Erythroblast (primary cell): ENCODE measurements at regions not wholly inside any gene's neighbourhood (a gene's known extent, or its start where the extent isn't known, plus 50 kb on each side); places are given as distances from the start of the nearest gene placed in this dataset.

Experiments
- GATA1 ChIP-seq: IDR thresholded peaks from 2 replicates; pipeline ENCODE4 v1.6.1; 2011; ENCODE audit warnings: low read depth, mild to moderate bottlenecking, control low read depth, low read length, moderate library complexity
- POLR2A ChIP-seq: IDR thresholded peaks from 2 replicates; pipeline ENCODE4 v1.6.1; 2011; ENCODE audit warnings: mild to moderate bottlenecking, low read length

DNA sequence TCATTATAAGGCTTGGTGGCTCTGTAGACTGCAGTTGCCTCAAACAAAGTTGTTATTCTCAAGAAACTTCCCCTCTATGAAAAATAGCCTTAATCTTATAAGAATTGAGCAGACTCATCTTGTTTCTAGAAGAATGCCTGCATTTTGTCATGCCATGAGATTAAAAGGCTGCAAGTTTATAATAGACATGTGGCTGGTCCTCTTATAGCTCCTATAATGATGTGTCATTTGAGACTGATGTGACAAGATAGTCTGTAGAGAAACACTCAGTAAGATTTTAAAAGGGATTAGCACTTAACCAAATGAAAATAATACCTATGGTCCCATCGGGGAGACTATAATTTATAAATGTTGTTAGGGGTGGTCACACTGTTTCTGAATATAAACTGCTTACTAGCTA is 312.5 kb downstream of the OXSM start:
- TF ChIP-seq POLR2A (no peak), GATA1 (no peak)
